AG09309 (cell line): ENCODE measurements at regions not wholly inside any gene's neighbourhood (a gene's known extent, or its start where the extent isn't known, plus 50 kb on each side); places are given as distances from the start of the nearest gene placed in this dataset.
"Not testable (repeated sequence)": the region's sequence is repeated elsewhere in the genome, so short reads cannot be mapped to it uniquely, and the experiment has no call there.

Experiments used
- DNase-seq: peaks from one replicate; pipeline ENCODE4 v3.0.0-alpha.2; 2010; ENCODE audit warnings: low read depth
- H3K4me3 ChIP-seq: 2 replicates; pipeline ENCODE4 v1.5.1; 2011; ENCODE audit warnings: mild to moderate bottlenecking, low read depth, low read length, moderate library complexity; ENCODE audit not compliant: control insufficient read depth
- CTCF ChIP-seq: IDR thresholded peaks from 2 replicates; pipeline ENCODE4 v1.5.1; 2011; ENCODE audit warnings: mild to moderate bottlenecking, low read depth, low read length, inconsistent platforms; ENCODE audit not compliant: insufficient read depth, control insufficient read depth; ENCODE audit errors: missing control alignments

GRCh38 chr1:218514689-218515088 is 169.6 kb downstream of the TGFB2 start:
- DNase-seq, result no peak
- no peak overlapping the region for H3K4me3 ChIP-seq
- no peak for TF ChIP-seq CTCF

- no peak overlapping the region for H3K4me3 ChIP-seq
- no peak for DNase-seq
- TF ChIP-seq CTCF, result no peak
These were observed 171.4 kb downstream of the TGFB2 start for GRCh38 chr1:218516526-218516925.

GRCh38 chr1:218517459-218517858 is 172.3 kb downstream of the TGFB2 start:
- no peak for DNase-seq
- no peak for TF ChIP-seq CTCF
- no peak overlapping the region for H3K4me3 ChIP-seq

- no peak for DNase-seq
These were observed 173.1 kb downstream of the TGFB2 start for GRCh38 chr1:218518216-218518740.

GRCh38 chr1:218520646-218521045 is 175.5 kb downstream of the TGFB2 start:
- not testable (repeated sequence) for H3K4me3 ChIP-seq, DNase-seq

More at GRCh38 chr1:218518216-218518740, 173.1 kb downstream of the TGFB2 start:
- H3K4me3 ChIP-seq, result no peak overlapping the region
- no peak for TF ChIP-seq CTCF

- no peak for DNase-seq
- no peak overlapping the region for H3K4me3 ChIP-seq
- TF ChIP-seq CTCF, result peak; percentile 64
These were observed 176.5 kb downstream of the TGFB2 start for GRCh38 chr1:218521414-218522169.

GRCh38 chr1:218524526-218524925 is 179.4 kb downstream of the TGFB2 start:
- DNase-seq, result no peak
- no peak for TF ChIP-seq CTCF
- no peak overlapping the region for H3K4me3 ChIP-seq
